GM19438 (cell line): ENCODE measurements at regions not wholly inside any gene's neighbourhood (a gene's known extent, or its start where the extent isn't known, plus 50 kb on each side); places are given as distances from the start of the nearest gene placed in this dataset.
"Not testable (repeated sequence)": the region's sequence is repeated elsewhere in the genome, so short reads cannot be mapped to it uniquely, and the experiment has no call there.

Source experiments
- ATAC-seq: cut with Tn5 transposase; IDR thresholded peaks from one replicate; pipeline ENCODE4 v1.9.1; 2021; ENCODE audit warnings: low read depth; ENCODE audit not compliant: unreplicated experiment

- no peak for ATAC-seq
These were observed 410.3 kb upstream of the PPP1R2C start for GRCh38 chrX:43188296-43188695.

- ATAC-seq = no peak
These were observed 433.6 kb upstream of the PPP1R2C start for GRCh38 chrX:43211570-43211969.

- no peak for ATAC-seq
These were observed 437.9 kb upstream of the MAOA start for GRCh38 chrX:43218198-43218597.

- no peak for ATAC-seq
These were observed 431.6 kb upstream of the MAOA start for GRCh38 chrX:43224496-43224895.

GRCh38 chrX:43225626-43226328 is 430.3 kb upstream of the MAOA start:
- ATAC-seq = no peak

- no peak for ATAC-seq
These were observed 417.6 kb upstream of the MAOA start for GRCh38 chrX:43238461-43238945.

GRCh38 chrX:43239356-43239755 is 416.7 kb upstream of the MAOA start:
- ATAC-seq = no peak

GRCh38 chrX:43255596-43255995 is 400.5 kb upstream of the MAOA start:
- ATAC-seq = no peak

GRCh38 chrX:43266487-43266886 is 389.6 kb upstream of the MAOA start:
- ATAC-seq = no peak

GRCh38 chrX:43267652-43268051 is 388.4 kb upstream of the MAOA start:
- no peak for ATAC-seq

GRCh38 chrX:43269201-43269600 is 386.9 kb upstream of the MAOA start:
- ATAC-seq = no peak

- no peak for ATAC-seq
These were observed 378.2 kb upstream of the MAOA start for GRCh38 chrX:43277879-43278278.

GRCh38 chrX:43278440-43278839 is 377.7 kb upstream of the MAOA start:
- no peak for ATAC-seq

GRCh38 chrX:43279341-43279808 is 376.7 kb upstream of the MAOA start:
- ATAC-seq = no peak

- no peak for ATAC-seq
These were observed 372.9 kb upstream of the MAOA start for GRCh38 chrX:43283187-43283586.

- not testable (repeated sequence) for ATAC-seq
These were observed 344.5 kb upstream of the MAOA start for GRCh38 chrX:43311625-43312024.

GRCh38 chrX:43313035-43313434 is 343.1 kb upstream of the MAOA start:
- ATAC-seq = no peak

- ATAC-seq = no peak
These were observed 341.6 kb upstream of the MAOA start for GRCh38 chrX:43314525-43314924.

- ATAC-seq = no peak
These were observed 340.5 kb upstream of the MAOA start for GRCh38 chrX:43315622-43316021.

GRCh38 chrX:43316146-43316545 is 340.0 kb upstream of the MAOA start:
- no peak for ATAC-seq

- no peak for ATAC-seq
These were observed 338.7 kb upstream of the MAOA start for GRCh38 chrX:43317378-43317777.

GRCh38 chrX:43328358-43328946 is 327.6 kb upstream of the MAOA start:
- no peak for ATAC-seq
